ENCODE measurements at regions not wholly inside any gene's neighbourhood (a gene's known extent, or its start where the extent isn't known, plus 50 kb on each side); places are given as distances from the start of the nearest gene placed in this dataset.

DNA sequence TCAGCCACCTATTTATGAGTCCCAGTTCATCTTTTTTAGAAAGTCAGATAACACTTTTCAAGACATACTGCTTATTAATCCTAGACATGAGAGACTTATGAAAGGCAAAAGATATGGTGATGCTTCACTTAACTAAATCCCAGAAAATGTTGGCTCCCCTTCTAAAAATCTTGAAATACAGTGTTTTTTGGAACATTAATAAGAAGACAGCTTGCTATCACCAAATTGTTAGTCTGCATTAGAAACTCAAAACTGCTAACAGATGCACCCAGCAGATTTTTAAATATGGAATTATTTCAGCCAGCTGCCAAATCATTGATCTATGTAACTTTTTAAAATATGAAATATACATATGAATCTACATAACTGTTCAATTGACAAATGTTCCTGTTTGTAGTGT is 108.6 kb upstream of the TIAM2 start:
- TF ChIP-seq, protein P1, sequence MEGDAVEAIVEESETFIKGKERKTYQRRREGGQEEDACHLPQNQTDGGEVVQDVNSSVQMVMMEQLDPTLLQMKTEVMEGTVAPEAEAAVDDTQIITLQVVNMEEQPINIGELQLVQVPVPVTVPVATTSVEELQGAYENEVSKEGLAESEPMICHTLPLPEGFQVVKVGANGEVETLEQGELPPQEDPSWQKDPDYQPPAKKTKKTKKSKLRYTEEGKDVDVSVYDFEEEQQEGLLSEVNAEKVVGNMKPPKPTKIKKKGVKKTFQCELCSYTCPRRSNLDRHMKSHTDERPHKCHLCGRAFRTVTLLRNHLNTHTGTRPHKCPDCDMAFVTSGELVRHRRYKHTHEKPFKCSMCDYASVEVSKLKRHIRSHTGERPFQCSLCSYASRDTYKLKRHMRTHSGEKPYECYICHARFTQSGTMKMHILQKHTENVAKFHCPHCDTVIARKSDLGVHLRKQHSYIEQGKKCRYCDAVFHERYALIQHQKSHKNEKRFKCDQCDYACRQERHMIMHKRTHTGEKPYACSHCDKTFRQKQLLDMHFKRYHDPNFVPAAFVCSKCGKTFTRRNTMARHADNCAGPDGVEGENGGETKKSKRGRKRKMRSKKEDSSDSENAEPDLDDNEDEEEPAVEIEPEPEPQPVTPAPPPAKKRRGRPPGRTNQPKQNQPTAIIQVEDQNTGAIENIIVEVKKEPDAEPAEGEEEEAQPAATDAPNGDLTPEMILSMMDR (IDR thresholded peaks at IDR 0.05; ENCODE audit: insufficient read depth, low read length) = no peak
- no peak for TF ChIP-seq POLR2AphosphoS5 (IDR thresholded peaks at IDR 0.05; ENCODE audit: low read depth)
- TF ChIP-seq SPI1 (IDR thresholded peaks at IDR 0.05; ENCODE audit: borderline replicate concordance, low read depth) = no peak
- TF ChIP-seq, protein P2, sequence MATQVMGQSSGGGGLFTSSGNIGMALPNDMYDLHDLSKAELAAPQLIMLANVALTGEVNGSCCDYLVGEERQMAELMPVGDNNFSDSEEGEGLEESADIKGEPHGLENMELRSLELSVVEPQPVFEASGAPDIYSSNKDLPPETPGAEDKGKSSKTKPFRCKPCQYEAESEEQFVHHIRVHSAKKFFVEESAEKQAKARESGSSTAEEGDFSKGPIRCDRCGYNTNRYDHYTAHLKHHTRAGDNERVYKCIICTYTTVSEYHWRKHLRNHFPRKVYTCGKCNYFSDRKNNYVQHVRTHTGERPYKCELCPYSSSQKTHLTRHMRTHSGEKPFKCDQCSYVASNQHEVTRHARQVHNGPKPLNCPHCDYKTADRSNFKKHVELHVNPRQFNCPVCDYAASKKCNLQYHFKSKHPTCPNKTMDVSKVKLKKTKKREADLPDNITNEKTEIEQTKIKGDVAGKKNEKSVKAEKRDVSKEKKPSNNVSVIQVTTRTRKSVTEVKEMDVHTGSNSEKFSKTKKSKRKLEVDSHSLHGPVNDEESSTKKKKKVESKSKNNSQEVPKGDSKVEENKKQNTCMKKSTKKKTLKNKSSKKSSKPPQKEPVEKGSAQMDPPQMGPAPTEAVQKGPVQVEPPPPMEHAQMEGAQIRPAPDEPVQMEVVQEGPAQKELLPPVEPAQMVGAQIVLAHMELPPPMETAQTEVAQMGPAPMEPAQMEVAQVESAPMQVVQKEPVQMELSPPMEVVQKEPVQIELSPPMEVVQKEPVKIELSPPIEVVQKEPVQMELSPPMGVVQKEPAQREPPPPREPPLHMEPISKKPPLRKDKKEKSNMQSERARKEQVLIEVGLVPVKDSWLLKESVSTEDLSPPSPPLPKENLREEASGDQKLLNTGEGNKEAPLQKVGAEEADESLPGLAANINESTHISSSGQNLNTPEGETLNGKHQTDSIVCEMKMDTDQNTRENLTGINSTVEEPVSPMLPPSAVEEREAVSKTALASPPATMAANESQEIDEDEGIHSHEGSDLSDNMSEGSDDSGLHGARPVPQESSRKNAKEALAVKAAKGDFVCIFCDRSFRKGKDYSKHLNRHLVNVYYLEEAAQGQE (IDR thresholded peaks at IDR 0.05; ENCODE audit: insufficient replicate concordance, low read depth) = no peak
- TF ChIP-seq GABPA (IDR thresholded peaks at IDR 0.05; ENCODE audit: low read depth) = no peak
